ENCODE measurements at regions not wholly inside any gene's neighbourhood (a gene's known extent, or its start where the extent isn't known, plus 50 kb on each side); places are given as distances from the start of the nearest gene placed in this dataset.
A peak's percentile ranks its signal among the peaks of the same experiment; 100 is the strongest.
"Not testable (repeated sequence)": the region's sequence is repeated elsewhere in the genome, so short reads cannot be mapped to it uniquely, and the experiment has no call there.

GRCh38 chr12:85574291-85574690 is 261.9 kb downstream of the RASSF9 start:
- DNase-seq (ENCODE audit: low spot score), result no peak

GRCh38 chr12:85575120-85576096 is 260.8 kb downstream of the RASSF9 start:
- DNase-seq (ENCODE audit: low spot score), result peak; percentile 19

- no peak for DNase-seq (ENCODE audit: low spot score)
These were observed 255.5 kb downstream of the RASSF9 start for GRCh38 chr12:85580562-85581168.

- DNase-seq (ENCODE audit: low spot score), result no peak
These were observed 249.1 kb downstream of the RASSF9 start for GRCh38 chr12:85587158-85587557.

GRCh38 chr12:85588221-85588620 is 248.0 kb downstream of the RASSF9 start:
- no peak for DNase-seq (ENCODE audit: low spot score)

- no peak for DNase-seq (ENCODE audit: low spot score)
These were observed 235.4 kb downstream of the RASSF9 start for GRCh38 chr12:85600841-85601240.

GRCh38 chr12:85603556-85603955 is 232.7 kb downstream of the RASSF9 start:
- DNase-seq (ENCODE audit: low spot score), result no peak

GRCh38 chr12:85606455-85606854 is 229.8 kb downstream of the RASSF9 start:
- no peak for DNase-seq (ENCODE audit: low spot score)

- no peak for DNase-seq (ENCODE audit: low spot score)
These were observed 226.4 kb downstream of the RASSF9 start for GRCh38 chr12:85609778-85610177.

- no peak for DNase-seq (ENCODE audit: low spot score)
These were observed 226.0 kb downstream of the RASSF9 start for GRCh38 chr12:85610194-85610593.

GRCh38 chr12:85616201-85616600 is 220.0 kb downstream of the RASSF9 start:
- no peak for DNase-seq (ENCODE audit: low spot score)

- DNase-seq (ENCODE audit: low spot score), result no peak
These were observed 218.7 kb downstream of the RASSF9 start for GRCh38 chr12:85617307-85618091.

GRCh38 chr12:85621041-85621440 is 215.2 kb downstream of the RASSF9 start:
- DNase-seq (ENCODE audit: low spot score), result no peak

- DNase-seq (ENCODE audit: low spot score), result no peak
These were observed 212.4 kb downstream of the RASSF9 start for GRCh38 chr12:85623763-85624162.

- DNase-seq (ENCODE audit: low spot score), result no peak
These were observed 210.7 kb downstream of the RASSF9 start for GRCh38 chr12:85625467-85625866.

GRCh38 chr12:85626001-85626783 is 210.0 kb downstream of the RASSF9 start:
- DNase-seq (ENCODE audit: low spot score), result no peak

- no peak for DNase-seq (ENCODE audit: low spot score)
These were observed 209.4 kb downstream of the RASSF9 start for GRCh38 chr12:85626784-85627171.

GRCh38 chr12:85627584-85627983 is 208.6 kb downstream of the RASSF9 start:
- no peak for DNase-seq (ENCODE audit: low spot score)

- DNase-seq (ENCODE audit: low spot score), result not testable (repeated sequence)
These were observed 207.6 kb downstream of the RASSF9 start for GRCh38 chr12:85628562-85628961.

- no peak for DNase-seq (ENCODE audit: low spot score)
These were observed 205.4 kb downstream of the RASSF9 start for GRCh38 chr12:85630851-85631250.

GRCh38 chr12:85632390-85632789 is 203.8 kb downstream of the RASSF9 start:
- no peak for DNase-seq (ENCODE audit: low spot score)

- no peak for DNase-seq (ENCODE audit: low spot score)
These were observed 202.7 kb downstream of the RASSF9 start for GRCh38 chr12:85633491-85633890.
